ENCODE measurements at regions not wholly inside any gene's neighbourhood (a gene's known extent, or its start where the extent isn't known, plus 50 kb on each side); places are given as distances from the start of the nearest gene placed in this dataset.

DNA sequence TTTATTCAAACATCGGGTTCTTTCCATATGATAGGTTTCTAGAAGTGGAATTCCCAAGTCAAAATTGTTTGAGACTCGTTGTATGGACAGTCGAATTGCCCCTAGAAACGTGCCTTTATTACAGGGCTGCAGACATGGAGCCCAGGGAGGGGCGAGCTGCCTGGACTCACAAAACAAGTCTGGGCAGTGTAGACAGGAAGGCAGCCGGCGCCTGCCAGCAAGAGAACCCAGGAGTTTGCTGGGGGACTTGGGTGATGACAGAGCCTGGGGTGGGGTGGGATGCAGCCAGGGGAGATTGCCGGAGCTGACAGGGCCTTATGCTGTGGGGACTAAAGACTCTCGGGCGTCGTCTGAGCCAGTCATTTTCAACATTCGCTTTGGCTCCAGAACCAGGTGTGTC lies 107.4 kb upstream of the MSX1 start:
- no peak overlapping the region for H3K4me3 ChIP-seq
- intact Hi-C loops (cut with DNase I), result no loop called here
- H3K9me3 ChIP-seq, result no peaks in the 10 kb centered on the region
- no peaks in the 10 kb centered on the region for H3K4me1 ChIP-seq (ENCODE audit: insufficient read depth)
- no peaks in the 10 kb centered on the region for H3K27me3 ChIP-seq
- WGBS, 3 donors, result 89 to 93% (median 92%) methylated on average over 12 of the region's 12 CpGs
- no peaks in the 10 kb centered on the region for H3K36me3 ChIP-seq
- H3K27ac ChIP-seq, result no peak overlapping the region
- no peak for DNase-seq
- TF ChIP-seq, protein P1, sequence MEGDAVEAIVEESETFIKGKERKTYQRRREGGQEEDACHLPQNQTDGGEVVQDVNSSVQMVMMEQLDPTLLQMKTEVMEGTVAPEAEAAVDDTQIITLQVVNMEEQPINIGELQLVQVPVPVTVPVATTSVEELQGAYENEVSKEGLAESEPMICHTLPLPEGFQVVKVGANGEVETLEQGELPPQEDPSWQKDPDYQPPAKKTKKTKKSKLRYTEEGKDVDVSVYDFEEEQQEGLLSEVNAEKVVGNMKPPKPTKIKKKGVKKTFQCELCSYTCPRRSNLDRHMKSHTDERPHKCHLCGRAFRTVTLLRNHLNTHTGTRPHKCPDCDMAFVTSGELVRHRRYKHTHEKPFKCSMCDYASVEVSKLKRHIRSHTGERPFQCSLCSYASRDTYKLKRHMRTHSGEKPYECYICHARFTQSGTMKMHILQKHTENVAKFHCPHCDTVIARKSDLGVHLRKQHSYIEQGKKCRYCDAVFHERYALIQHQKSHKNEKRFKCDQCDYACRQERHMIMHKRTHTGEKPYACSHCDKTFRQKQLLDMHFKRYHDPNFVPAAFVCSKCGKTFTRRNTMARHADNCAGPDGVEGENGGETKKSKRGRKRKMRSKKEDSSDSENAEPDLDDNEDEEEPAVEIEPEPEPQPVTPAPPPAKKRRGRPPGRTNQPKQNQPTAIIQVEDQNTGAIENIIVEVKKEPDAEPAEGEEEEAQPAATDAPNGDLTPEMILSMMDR (IDR thresholded peaks at IDR 0.05), result no peak
- TF ChIP-seq EP300 (IDR thresholded peaks at IDR 0.05) (no peak), POLR2A (IDR thresholded peaks at IDR 0.05) (no peak)

DNA sequence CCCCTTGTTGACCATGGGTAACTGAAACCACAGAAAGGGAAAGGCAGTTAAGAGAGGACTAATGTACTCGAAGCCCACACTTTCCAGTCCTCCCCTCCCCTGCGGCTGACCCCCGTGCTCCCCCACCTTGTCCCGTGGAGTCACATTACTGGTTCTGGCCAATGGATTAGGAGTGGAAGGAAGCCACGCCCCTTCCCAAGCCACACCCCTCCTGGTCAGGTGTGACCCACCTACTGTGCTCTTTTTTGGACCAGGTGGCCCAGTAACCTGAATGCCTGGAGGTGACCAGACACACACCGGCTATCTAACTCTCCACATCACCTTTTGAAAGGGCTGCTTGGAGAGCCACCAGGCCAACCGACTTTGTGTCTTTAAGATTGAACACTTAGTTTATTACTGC lies 109.3 kb upstream of the MSX1 start:
- Histone ChIP-seq H3K9me3 (no peaks in the 10 kb centered on the region), H3K4me3 (no peak overlapping the region), H3K4me1 (ENCODE audit: insufficient read depth) (no peaks in the 10 kb centered on the region), H3K27me3 (no peaks in the 10 kb centered on the region), H3K36me3 (no peaks in the 10 kb centered on the region), H3K27ac (no peak overlapping the region)
- WGBS, 3 donors, result 71 to 79% (median 72%) methylated on average over 7 of the region's 7 CpGs
- TF ChIP-seq POLR2A (IDR thresholded peaks at IDR 0.05), result no peak
- no peak for TF ChIP-seq EP300 (IDR thresholded peaks at IDR 0.05)
- TF ChIP-seq, protein P1 (IDR thresholded peaks at IDR 0.05), result no peak
- intact Hi-C loops (cut with DNase I), result no loop called here
- DNase-seq, result no peak

DNA sequence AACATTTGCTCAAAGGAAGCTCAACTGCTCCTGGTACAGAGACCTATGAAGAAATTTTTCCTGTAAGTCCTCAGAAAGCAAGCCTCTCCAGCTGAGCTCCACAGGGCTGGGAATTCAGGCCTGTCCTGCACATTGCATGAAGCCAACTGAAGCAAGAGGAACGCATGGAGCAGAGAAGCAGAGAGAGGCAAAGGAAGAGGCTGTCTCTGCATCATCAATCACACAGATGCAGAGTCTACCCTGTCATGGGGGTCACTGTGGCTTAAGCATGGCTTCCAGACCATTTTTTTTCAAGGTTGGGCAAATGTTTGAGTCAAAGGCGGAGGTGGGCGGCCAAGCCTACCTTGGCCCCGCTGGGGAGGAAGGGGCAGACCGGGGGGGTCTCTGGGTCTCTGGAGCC lies 110.3 kb upstream of the MSX1 start:
- no peak for DNase-seq
- 80 to 84% (median 83%) methylated on average over 5 of the region's 5 CpGs for WGBS, 3 donors
- Histone ChIP-seq H3K27me3 (no peaks in the 10 kb centered on the region), H3K9me3 (no peaks in the 10 kb centered on the region), H3K36me3 (no peaks in the 10 kb centered on the region), H3K4me3 (no peak overlapping the region), H3K4me1 (ENCODE audit: insufficient read depth) (no peaks in the 10 kb centered on the region), H3K27ac (no peak overlapping the region)
- intact Hi-C loops (cut with DNase I), result no loop called here
- TF ChIP-seq, protein P1 (IDR thresholded peaks at IDR 0.05), result no peak
- TF ChIP-seq POLR2A (IDR thresholded peaks at IDR 0.05), result no peak
- TF ChIP-seq EP300 (IDR thresholded peaks at IDR 0.05), result no peak

DNA sequence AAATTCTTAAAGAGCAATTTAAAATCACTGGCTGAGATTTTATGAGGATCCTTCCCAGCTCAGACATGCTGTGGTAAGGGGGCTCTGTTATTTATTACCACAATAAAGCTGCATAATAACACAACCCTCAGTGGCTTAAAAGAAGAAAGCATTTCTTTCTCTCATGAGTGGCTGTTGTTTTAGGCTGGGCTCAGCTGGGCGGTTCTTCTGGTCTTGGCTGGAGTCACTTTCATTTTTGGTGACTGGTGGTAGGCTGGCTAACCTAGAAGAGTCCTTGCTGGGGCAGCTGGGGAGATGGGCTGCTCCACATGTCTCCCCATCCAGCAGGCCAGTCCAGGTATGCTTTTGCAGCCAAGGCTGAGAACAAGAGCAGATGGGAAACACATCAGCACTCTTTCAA lies 113.0 kb upstream of the MSX1 start:
- Histone ChIP-seq H3K27me3 (no peaks in the 10 kb centered on the region), H3K4me3 (no peak overlapping the region), H3K9me3 (no peaks in the 10 kb centered on the region), H3K4me1 (ENCODE audit: insufficient read depth) (no peaks in the 10 kb centered on the region), H3K36me3 (no peaks in the 10 kb centered on the region), H3K27ac (no peak overlapping the region)
- WGBS, 3 donors, result 91 to 93% (median 92%) methylated on average over 1 of the region's 1 CpG
- TF ChIP-seq POLR2A (IDR thresholded peaks at IDR 0.05) (no peak), EP300 (IDR thresholded peaks at IDR 0.05) (no peak)
- TF ChIP-seq, protein P1 (IDR thresholded peaks at IDR 0.05), result no peak
- intact Hi-C loops (cut with DNase I), result no loop called here
- no peak for DNase-seq

DNA sequence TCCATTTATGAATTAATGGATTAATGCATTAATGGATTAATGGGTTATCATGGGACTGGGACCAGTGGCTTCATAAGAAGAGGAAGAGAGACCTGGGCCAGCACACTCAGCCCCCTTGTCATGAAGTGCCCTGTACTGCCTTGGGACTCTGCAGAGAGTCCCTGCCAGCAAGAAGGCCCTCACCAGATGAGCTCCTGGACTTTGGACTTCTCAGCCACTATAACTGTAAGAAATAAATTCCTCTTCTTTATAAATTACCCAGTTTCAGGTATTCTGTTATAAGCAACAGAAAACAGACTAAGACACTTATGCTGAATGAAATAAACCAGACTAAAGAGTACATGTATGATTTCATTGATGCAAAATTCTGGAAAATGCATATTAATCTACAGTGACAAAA lies 119.4 kb upstream of the MSX1 start:
- Histone ChIP-seq H3K27ac (no peak overlapping the region), H3K4me1 (ENCODE audit: insufficient read depth) (peaks cover 4% of the 10 kb centered on the region), H3K9me3 (no peaks in the 10 kb centered on the region), H3K4me3 (no peak overlapping the region), H3K27me3 (no peaks in the 10 kb centered on the region), H3K36me3 (no peaks in the 10 kb centered on the region)
- TF ChIP-seq, protein P1 (IDR thresholded peaks at IDR 0.05), result no peak
- TF ChIP-seq EP300 (IDR thresholded peaks at IDR 0.05) (no peak), POLR2A (IDR thresholded peaks at IDR 0.05) (no peak)
- DNase-seq, result no peak
- intact Hi-C loops (cut with DNase I), result no loop called here

Measured in ovary (tissue), 7 donors.